ENCODE measurements at regions not wholly inside any gene's neighbourhood (a gene's known extent, or its start where the extent isn't known, plus 50 kb on each side); places are given as distances from the start of the nearest gene placed in this dataset.
A peak's percentile ranks its signal among the peaks of the same experiment; 100 is the strongest.
"Not testable (repeated sequence)": the region's sequence is repeated elsewhere in the genome, so short reads cannot be mapped to it uniquely, and the experiment has no call there.

DNA sequence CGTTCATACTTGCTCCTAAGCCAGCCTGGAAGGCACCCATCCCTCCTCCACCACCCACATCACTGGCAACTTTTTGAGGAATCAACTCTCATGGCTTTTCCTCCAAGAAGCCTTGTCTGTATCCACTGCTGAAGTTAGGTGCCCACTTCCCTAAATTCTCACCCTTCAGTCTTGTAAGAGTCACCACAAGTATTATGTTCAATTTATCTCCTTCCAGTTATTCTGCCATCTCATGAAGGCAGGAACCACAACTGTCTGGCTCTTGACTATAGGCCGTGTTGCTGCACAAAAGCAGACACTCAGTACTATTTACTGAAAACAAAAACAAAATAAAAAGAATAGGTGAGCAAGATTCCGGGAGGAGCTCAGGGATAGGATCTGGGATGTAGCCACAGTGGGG, 234.8 kb downstream of the CYRIA start:
- Histone ChIP-seq H3K4me1 (ENCODE audit: control insufficient read depth, insufficient read depth, low read length) (no peaks in the 10 kb centered on the region; the same call in 1 of the 2 replicates), H3K9ac (ENCODE audit: low read length) (no peak overlapping the region)

DNA sequence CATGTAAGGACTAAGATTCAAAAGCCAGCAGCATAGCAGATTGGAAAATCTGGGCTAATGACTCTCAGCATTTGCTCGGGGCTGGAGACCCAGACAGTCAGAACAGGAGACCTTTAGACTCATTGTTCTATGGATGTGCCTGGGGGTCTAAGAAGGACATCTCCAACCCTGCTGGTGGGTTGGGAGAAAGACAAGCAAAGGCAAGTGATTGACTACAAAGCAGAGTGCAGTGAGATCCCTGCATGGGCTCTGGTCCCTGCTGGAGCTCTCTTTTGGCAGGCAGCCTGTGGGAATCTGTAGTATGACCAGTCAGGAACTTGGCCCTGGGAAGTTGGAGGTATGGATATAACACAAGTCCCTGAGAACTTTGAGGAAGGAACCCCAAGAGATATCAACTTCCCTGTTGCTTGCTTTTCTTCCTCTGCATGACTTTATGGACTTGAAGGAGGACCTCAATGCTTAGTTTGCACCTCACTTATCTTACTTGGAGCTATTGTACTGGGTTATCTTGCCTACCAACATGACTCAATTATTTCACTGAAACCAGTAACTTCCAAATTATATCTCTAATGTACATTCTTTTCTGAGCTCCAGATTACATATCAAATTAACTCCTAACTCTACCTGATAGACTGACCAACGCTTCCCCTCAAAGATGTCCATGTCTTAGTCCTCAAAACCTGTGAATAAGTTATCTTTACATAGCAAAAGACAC, 236.0 kb downstream of the CYRIA start:
- no peaks in the 10 kb centered on the region for H3K27me3 ChIP-seq (ENCODE audit: control insufficient read depth, insufficient read depth, low read length)
- H3K27ac ChIP-seq (ENCODE audit: low read depth, low read length), result no peak overlapping the region
- no peaks in the 10 kb centered on the region for H3K36me3 ChIP-seq (ENCODE audit: control insufficient read depth, insufficient read depth, low read length)
- peaks cover 4% of the 10 kb centered on the region; the same call in 1 of the 2 replicates for H3K4me1 ChIP-seq (ENCODE audit: control insufficient read depth, insufficient read depth, low read length)
- H3K4me3 ChIP-seq (ENCODE audit: low read depth, low read length), result no peak overlapping the region
- no peaks in the 10 kb centered on the region for H3K9me3 ChIP-seq (ENCODE audit: control insufficient read depth, insufficient read depth, low read depth, low read length)
- H3K9ac ChIP-seq (ENCODE audit: low read length), result no peak overlapping the region

More for the DNA sequence above, 234.8 kb downstream of the CYRIA start:
- no peaks in the 10 kb centered on the region for H3K27me3 ChIP-seq (ENCODE audit: control insufficient read depth, insufficient read depth, low read length)
- no peaks in the 10 kb centered on the region for H3K36me3 ChIP-seq (ENCODE audit: control insufficient read depth, insufficient read depth, low read length)
- H3K27ac ChIP-seq (ENCODE audit: low read depth, low read length), result no peak overlapping the region
- no peak overlapping the region for H3K4me3 ChIP-seq (ENCODE audit: low read depth, low read length)
- H3K9me3 ChIP-seq (ENCODE audit: control insufficient read depth, insufficient read depth, low read depth, low read length), result no peaks in the 10 kb centered on the region

DNA sequence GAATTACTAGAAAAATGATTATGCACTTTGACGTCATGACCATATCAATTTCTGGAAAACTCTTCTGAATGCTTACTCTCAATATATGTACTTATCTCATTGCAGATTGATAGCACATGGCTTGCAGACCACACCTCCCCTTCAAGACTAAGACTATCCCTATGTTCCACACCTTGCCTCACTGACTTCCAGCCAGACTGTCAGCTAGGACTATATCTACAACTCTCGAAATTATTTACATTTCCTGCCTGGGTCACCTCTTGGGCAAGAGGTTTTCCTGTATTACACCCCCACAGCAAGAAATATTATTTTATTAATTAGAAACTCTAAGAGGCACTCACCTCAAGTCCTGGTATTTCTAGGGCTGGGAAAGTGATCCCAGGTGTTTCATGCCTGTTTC, 236.6 kb downstream of the CYRIA start:
- no peaks in the 10 kb centered on the region for H3K27me3 ChIP-seq (ENCODE audit: control insufficient read depth, insufficient read depth, low read length)
- H3K4me1 ChIP-seq (ENCODE audit: control insufficient read depth, insufficient read depth, low read length), result peaks cover 4% of the 10 kb centered on the region; the same call in 1 of the 2 replicates
- no peaks in the 10 kb centered on the region for H3K9me3 ChIP-seq (ENCODE audit: control insufficient read depth, insufficient read depth, low read depth, low read length)
- no peaks in the 10 kb centered on the region for H3K36me3 ChIP-seq (ENCODE audit: control insufficient read depth, insufficient read depth, low read length)
- no peak overlapping the region for H3K9ac ChIP-seq (ENCODE audit: low read length)
- H3K4me3 ChIP-seq (ENCODE audit: low read depth, low read length), result no peak overlapping the region
- H3K27ac ChIP-seq (ENCODE audit: low read depth, low read length), result no peak overlapping the region

DNA sequence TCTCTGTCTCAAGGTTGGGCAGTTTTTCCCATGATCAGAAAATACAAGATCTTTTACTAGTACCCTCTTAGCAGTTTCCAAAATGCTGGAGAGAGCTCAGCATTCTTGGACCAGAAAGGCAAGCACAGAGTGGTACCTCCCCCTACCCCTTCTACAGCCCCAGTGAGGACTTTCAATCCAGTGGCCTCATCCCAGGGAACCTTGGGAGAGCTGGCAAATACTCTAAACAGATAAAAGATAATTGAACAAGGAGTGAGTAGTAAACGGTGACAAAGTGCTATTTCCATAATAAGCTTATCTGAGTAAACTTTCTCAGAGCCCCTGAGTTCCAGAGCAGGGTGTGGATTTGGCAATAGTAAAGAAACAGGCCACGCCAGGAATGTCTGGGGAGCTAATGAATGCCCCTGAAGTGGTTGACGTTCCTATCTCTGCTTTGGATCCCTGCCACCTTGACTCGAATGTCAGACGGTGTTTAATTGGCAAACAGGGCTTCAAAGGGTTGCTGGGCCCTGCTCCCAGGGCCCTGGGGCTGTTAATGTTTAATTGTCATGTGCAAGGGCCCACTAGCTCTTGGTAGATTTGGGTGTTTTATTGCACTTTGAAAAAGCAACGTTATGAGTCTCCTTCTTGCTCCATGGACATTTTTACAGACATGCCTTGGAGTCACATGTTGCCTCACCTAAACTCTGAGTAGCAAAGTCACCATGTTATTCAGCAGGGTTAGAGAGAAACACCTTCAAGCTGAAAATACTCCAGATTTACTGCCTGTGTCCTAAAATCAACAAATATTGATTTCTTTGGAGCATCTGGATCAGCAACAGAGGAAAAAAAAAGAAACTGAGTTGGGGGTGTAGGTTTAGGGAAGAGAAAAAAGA, 239.9 kb downstream of the CYRIA start:
- H3K36me3 ChIP-seq (ENCODE audit: control insufficient read depth, insufficient read depth, low read length), result no peaks in the 10 kb centered on the region
- H3K4me3 ChIP-seq (ENCODE audit: low read depth, low read length), result no peak overlapping the region
- peaks cover 4% of the 10 kb centered on the region; the same call in 1 of the 2 replicates for H3K4me1 ChIP-seq (ENCODE audit: control insufficient read depth, insufficient read depth, low read length)
- peak overlapping the region; percentile 12; the same call in 1 of the 2 replicates for H3K27ac ChIP-seq (ENCODE audit: low read depth, low read length)
- H3K27me3 ChIP-seq (ENCODE audit: control insufficient read depth, insufficient read depth, low read length), result no peaks in the 10 kb centered on the region
- no peaks in the 10 kb centered on the region for H3K9me3 ChIP-seq (ENCODE audit: control insufficient read depth, insufficient read depth, low read depth, low read length)
- no peak overlapping the region for H3K9ac ChIP-seq (ENCODE audit: low read length)

DNA sequence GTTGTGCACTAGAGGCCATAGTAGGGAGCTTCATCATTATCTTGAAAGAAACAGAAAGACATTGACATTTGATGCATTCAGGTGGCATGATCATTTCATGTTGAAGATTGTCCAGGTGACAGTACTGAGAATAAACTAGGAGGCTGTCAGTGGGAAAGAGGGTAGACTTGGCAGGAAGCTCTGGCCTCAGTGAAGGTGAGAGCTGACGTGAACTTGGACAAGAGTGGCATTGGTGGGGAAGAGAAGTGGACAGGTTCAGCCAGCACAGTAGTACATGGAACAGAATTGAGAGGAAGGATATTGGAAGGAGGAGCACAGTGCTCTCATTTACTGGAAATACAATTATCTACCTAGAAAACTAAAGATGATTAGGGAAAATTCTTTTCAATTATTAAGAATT, 245.2 kb downstream of the CYRIA start:
- no peak overlapping the region for H3K27ac ChIP-seq (ENCODE audit: low read depth, low read length)
- no peaks in the 10 kb centered on the region for H3K36me3 ChIP-seq (ENCODE audit: control insufficient read depth, insufficient read depth, low read length)
- peaks cover 4% of the 10 kb centered on the region; the same call in 1 of the 2 replicates for H3K9me3 ChIP-seq (ENCODE audit: control insufficient read depth, insufficient read depth, low read depth, low read length)
- H3K4me3 ChIP-seq (ENCODE audit: low read depth, low read length), result no peak overlapping the region
- no peak overlapping the region for H3K9ac ChIP-seq (ENCODE audit: low read length)
- no peaks in the 10 kb centered on the region for H3K27me3 ChIP-seq (ENCODE audit: control insufficient read depth, insufficient read depth, low read length)
- H3K4me1 ChIP-seq (ENCODE audit: control insufficient read depth, insufficient read depth, low read length), result peaks cover 3% of the 10 kb centered on the region; the same call in 1 of the 2 replicates

DNA sequence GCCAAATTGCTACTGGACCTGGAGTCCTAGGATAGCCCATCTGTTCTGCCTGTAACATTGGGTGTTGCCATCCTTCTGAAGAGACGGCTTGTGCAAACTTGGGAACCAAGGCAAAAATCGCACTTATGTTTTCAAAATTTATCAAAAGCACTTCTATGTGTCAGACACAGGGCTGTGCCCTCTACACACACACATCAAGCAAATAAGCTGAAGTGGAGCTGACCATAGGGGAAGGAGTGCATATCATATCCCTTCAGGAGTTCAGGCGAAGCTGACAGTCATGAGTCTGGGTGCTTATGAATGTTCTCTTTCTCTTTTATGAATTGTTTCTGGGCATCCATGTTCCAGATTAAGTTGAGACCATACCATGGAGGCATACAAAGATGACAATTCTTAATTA, 247.9 kb downstream of the CYRIA start:
- no peak overlapping the region for H3K27ac ChIP-seq (ENCODE audit: low read depth, low read length)
- no peaks in the 10 kb centered on the region; the same call in 1 of the 2 replicates for H3K4me1 ChIP-seq (ENCODE audit: control insufficient read depth, insufficient read depth, low read length)
- H3K4me3 ChIP-seq (ENCODE audit: low read depth, low read length), result no peak overlapping the region
- H3K9ac ChIP-seq (ENCODE audit: low read length), result no peak overlapping the region
- H3K9me3 ChIP-seq (ENCODE audit: control insufficient read depth, insufficient read depth, low read depth, low read length), result peaks cover 8% of the 10 kb centered on the region; the same call in 1 of the 2 replicates
- no peaks in the 10 kb centered on the region for H3K27me3 ChIP-seq (ENCODE audit: control insufficient read depth, insufficient read depth, low read length)
- no peaks in the 10 kb centered on the region for H3K36me3 ChIP-seq (ENCODE audit: control insufficient read depth, insufficient read depth, low read length)

DNA sequence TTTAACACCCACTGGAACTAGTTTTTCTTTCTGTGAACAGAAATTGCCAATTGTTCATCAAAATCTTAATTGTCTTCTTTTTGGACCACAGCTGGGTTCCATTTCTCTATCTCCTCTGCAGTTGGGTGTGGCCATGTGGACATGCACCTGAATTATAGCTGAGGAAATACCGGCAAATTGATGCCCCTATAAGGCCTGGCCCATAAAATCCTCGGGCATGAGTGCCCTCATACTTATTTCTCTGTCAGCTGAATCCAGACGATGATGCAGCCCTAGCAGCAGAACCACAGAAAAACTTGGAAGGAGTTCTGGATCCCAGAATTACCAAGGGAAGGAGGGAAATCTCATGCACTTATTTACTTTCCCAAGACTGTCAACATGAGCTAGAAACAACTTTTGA, 249.0 kb downstream of the CYRIA start:
- H3K4me3 ChIP-seq (ENCODE audit: low read depth, low read length), result no peak overlapping the region
- no peaks in the 10 kb centered on the region for H3K36me3 ChIP-seq (ENCODE audit: control insufficient read depth, insufficient read depth, low read length)
- H3K27ac ChIP-seq (ENCODE audit: low read depth, low read length), result no peak overlapping the region
- no peaks in the 10 kb centered on the region for H3K27me3 ChIP-seq (ENCODE audit: control insufficient read depth, insufficient read depth, low read length)
- H3K4me1 ChIP-seq (ENCODE audit: control insufficient read depth, insufficient read depth, low read length), result no peaks in the 10 kb centered on the region; the same call in 1 of the 2 replicates
- H3K9me3 ChIP-seq (ENCODE audit: control insufficient read depth, insufficient read depth, low read depth, low read length), result peaks cover 8% of the 10 kb centered on the region; the same call in 1 of the 2 replicates
- H3K9ac ChIP-seq (ENCODE audit: low read length), result no peak overlapping the region

DNA sequence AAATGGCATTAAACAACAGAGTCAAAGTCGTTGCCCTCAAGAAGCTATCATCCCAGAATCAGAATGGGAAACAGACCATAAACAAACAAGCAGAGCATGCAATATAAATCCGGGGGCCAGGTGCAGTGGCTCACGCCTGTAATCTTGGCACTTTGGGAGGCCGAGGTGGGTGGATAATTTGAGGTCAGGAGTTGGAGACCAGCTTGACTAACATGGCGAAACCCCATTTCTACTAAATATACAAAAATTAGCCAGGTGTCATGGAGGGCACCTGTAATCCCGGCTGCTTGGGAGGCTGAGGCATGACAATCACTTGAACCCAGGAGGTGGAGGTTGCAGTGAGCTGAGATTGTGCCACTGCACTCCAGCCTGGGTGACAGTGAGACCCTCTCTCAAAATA, 249.8 kb downstream of the CYRIA start:
- H3K27me3 ChIP-seq (ENCODE audit: control insufficient read depth, insufficient read depth, low read length); H3K36me3 ChIP-seq (ENCODE audit: control insufficient read depth, insufficient read depth, low read length); H3K9me3 ChIP-seq (ENCODE audit: control insufficient read depth, insufficient read depth, low read depth, low read length); H3K27ac ChIP-seq (ENCODE audit: low read depth, low read length); H3K4me1 ChIP-seq (ENCODE audit: control insufficient read depth, insufficient read depth, low read length); H3K9ac ChIP-seq (ENCODE audit: low read length); H3K4me3 ChIP-seq (ENCODE audit: low read depth, low read length): not testable (repeated sequence)

DNA sequence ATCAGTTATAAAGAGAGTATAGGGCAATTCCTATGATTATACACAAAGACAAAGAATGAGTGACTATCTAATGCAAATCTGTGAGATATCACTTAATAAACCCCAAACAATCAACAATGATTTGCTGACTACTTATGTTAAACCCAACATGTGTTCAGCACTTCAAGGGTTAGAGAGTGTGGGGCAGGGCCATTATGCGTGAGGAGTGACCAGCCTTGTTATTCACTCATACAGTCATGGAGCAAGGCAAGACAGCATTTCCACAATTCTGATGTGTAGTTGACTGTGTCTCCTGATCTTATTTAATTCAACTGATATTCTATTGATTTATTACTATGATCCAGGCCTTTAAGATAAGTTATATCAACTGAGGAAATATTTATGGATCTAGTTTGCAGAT, 251.7 kb downstream of the CYRIA start:
- H3K27ac ChIP-seq (ENCODE audit: low read depth, low read length), result no peak overlapping the region
- H3K4me1 ChIP-seq (ENCODE audit: control insufficient read depth, insufficient read depth, low read length), result no peaks in the 10 kb centered on the region; the same call in 1 of the 2 replicates
- H3K27me3 ChIP-seq (ENCODE audit: control insufficient read depth, insufficient read depth, low read length), result no peaks in the 10 kb centered on the region
- H3K9ac ChIP-seq (ENCODE audit: low read length), result no peak overlapping the region
- no peak overlapping the region for H3K4me3 ChIP-seq (ENCODE audit: low read depth, low read length)
- H3K36me3 ChIP-seq (ENCODE audit: control insufficient read depth, insufficient read depth, low read length), result no peaks in the 10 kb centered on the region
- peaks cover 8% of the 10 kb centered on the region; the same call in 1 of the 2 replicates for H3K9me3 ChIP-seq (ENCODE audit: control insufficient read depth, insufficient read depth, low read depth, low read length)

DNA sequence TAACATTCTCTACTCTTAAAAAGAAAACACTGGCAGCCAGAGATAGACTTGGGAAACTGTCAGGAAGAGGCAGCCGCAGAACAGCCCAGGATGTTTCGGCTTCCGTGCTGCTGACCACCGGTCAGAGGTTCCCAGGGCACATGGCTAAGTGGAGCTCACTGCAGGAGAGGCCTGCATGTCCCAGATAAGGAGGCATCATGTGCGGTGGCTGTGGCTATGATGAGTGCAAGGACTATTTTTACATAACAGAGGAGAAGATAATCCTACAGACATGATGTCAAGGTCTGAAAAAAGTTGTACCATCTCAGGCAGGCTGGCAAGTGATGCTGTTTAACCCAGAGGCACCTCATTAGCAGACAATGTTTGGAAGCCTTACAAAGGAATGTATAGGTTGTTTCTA, 252.3 kb downstream of the CYRIA start:
- H3K9me3 ChIP-seq (ENCODE audit: control insufficient read depth, insufficient read depth, low read depth, low read length), result peaks cover 8% of the 10 kb centered on the region; the same call in 1 of the 2 replicates
- no peaks in the 10 kb centered on the region for H3K36me3 ChIP-seq (ENCODE audit: control insufficient read depth, insufficient read depth, low read length)
- H3K9ac ChIP-seq (ENCODE audit: low read length), result no peak overlapping the region
- no peaks in the 10 kb centered on the region for H3K27me3 ChIP-seq (ENCODE audit: control insufficient read depth, insufficient read depth, low read length)
- H3K27ac ChIP-seq (ENCODE audit: low read depth, low read length), result no peak overlapping the region
- H3K4me1 ChIP-seq (ENCODE audit: control insufficient read depth, insufficient read depth, low read length), result no peaks in the 10 kb centered on the region; the same call in 1 of the 2 replicates
- H3K4me3 ChIP-seq (ENCODE audit: low read depth, low read length), result no peak overlapping the region
